Thyroid gland (tissue), 4 donors: ENCODE measurements at regions not wholly inside any gene's neighbourhood (a gene's known extent, or its start where the extent isn't known, plus 50 kb on each side); places are given as distances from the start of the nearest gene placed in this dataset.
"Not testable (repeated sequence)": the region's sequence is repeated elsewhere in the genome, so short reads cannot be mapped to it uniquely, and the experiment has no call there.

ENCODE experiments used
- CTCF ChIP-seq, 6 experiments: fragments of 200-600 bp in 3 of 6; fragments of 450-650 bp in 3 of 6; sonication (generic) in 3 of 6; IDR thresholded peaks; one replicate each; pipeline ENCODE4 v1.5.1; 2016 to 2019; ENCODE audit warnings: antibody characterized with exemption in 6 of 6, mild to moderate bottlenecking in 2 of 6, inconsistent platforms in 1 of 6, moderate library complexity in 1 of 6
- POLR2A ChIP-seq, 2 donors: fragments of 450-650 bp; IDR thresholded peaks; one replicate each; pipeline ENCODE4 v1.6.1; 2017; ENCODE audit warnings: antibody characterized with exemption in 2 of 2, mild to moderate bottlenecking in 2 of 2, moderate library complexity in 1 of 2

- TF ChIP-seq CTCF, POLR2A (IDR thresholded peaks at IDR 0.05): not testable (repeated sequence)
Observed at GRCh38 chr1:120648915-120649623, 74.7 kb upstream of the NBPF26 start.
